ENCODE measurements at regions not wholly inside any gene's neighbourhood (a gene's known extent, or its start where the extent isn't known, plus 50 kb on each side); places are given as distances from the start of the nearest gene placed in this dataset.

DNA sequence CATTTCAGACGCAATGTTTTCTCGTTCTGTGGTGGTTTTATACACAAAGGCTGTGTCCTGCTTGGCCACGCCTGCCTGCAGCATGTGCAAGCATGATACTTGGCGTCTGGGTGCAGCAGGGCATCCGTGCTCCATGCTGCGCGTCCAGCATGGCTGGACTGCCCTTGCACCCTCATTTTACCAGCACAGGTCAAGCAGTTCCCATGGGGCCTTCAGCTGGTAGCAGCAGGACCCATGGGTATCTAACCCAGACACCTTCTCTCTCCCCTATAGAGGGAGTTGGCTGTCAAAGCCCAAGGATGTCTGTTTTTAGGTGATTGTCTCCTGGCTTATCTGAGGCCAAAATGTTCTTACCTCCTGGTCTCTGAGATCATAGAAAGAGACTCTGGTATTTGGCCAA is 158.3 kb upstream of the PITX1 start:
- Histone ChIP-seq H3K4me2 (ENCODE audit: low read depth, low read length, poor library complexity, severe bottlenecking) (no peak overlapping the region), H3K27me3 (ENCODE audit: low read length) (no peaks in the 10 kb centered on the region), H3K9me3 (ENCODE audit: insufficient read depth, low read length) (no peaks in the 10 kb centered on the region), H3K9ac (ENCODE audit: low read length) (no peak overlapping the region), H3K9me2 (replicated peaks; ENCODE audit: insufficient read depth, low read length) (no peaks in the 10 kb centered on the region), H3K27ac (ENCODE audit: low read depth, low read length) (no peak overlapping the region), H2AFZ (ENCODE audit: low read depth, low read length, severe bottlenecking) (no peak overlapping the region), H3F3A (ENCODE audit: insufficient read depth) (no peaks in the 10 kb centered on the region), H4K20me1 (ENCODE audit: low read depth, low read length) (no peaks in the 10 kb centered on the region), H3K4me3 (ENCODE audit: insufficient read depth, low read length, poor library complexity, severe bottlenecking) (no peak overlapping the region), H3K36me3 (ENCODE audit: low read length) (no peaks in the 10 kb centered on the region), H3K79me2 (ENCODE audit: insufficient read depth, low read length) (no peaks in the 10 kb centered on the region)
- TF ChIP-seq EZH2phosphoT487 (conservative IDR thresholded peaks at IDR 0.05; ENCODE audit: low read length): no peak
- TF ChIP-seq, protein P1, sequence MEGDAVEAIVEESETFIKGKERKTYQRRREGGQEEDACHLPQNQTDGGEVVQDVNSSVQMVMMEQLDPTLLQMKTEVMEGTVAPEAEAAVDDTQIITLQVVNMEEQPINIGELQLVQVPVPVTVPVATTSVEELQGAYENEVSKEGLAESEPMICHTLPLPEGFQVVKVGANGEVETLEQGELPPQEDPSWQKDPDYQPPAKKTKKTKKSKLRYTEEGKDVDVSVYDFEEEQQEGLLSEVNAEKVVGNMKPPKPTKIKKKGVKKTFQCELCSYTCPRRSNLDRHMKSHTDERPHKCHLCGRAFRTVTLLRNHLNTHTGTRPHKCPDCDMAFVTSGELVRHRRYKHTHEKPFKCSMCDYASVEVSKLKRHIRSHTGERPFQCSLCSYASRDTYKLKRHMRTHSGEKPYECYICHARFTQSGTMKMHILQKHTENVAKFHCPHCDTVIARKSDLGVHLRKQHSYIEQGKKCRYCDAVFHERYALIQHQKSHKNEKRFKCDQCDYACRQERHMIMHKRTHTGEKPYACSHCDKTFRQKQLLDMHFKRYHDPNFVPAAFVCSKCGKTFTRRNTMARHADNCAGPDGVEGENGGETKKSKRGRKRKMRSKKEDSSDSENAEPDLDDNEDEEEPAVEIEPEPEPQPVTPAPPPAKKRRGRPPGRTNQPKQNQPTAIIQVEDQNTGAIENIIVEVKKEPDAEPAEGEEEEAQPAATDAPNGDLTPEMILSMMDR (IDR thresholded peaks at IDR 0.05; ENCODE audit: insufficient read depth, low read length, poor library complexity, severe bottlenecking): no peak

DNA sequence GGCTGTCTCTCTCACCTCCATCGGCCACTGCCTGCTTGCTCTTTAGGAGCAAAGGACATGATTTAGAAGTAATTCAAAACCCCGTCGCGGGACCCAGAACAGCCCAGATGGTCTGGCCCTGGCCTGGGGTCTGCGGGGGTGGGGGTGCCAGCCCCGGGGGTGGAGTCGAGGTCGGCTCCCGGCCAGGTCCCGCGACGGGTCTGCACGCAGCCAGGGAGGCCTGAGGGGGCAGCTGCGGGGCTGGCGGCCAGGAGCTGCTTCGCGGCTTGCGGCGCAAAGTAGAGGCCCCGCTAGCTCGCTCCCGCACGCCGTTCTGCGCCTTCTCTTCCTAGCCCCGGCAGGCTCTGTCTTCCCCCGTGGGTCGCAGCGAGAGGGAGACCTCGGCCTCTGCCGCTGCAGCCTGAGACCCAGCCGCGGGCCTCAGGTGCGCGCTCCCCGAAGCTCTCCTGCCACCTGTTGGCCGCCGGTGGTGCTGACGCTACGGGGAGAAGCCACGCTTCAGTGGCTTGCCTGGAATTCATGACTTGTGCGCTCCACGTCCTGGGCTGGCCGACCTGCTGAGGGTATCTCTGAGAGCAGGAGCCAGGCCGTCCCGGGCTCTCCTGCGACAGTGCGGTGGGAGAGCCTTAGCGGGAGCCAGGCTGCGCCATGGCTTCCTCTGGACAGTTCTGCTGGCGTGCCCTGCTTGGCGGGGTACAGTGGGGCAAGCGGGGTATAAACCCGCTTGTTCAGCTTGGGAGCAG is 157.2 kb upstream of the PITX1 start:
- H3K27ac ChIP-seq (ENCODE audit: low read depth, low read length): no peak overlapping the region
- no peaks in the 10 kb centered on the region for H3K27me3 ChIP-seq (ENCODE audit: low read length)
- H3F3A ChIP-seq (ENCODE audit: insufficient read depth): no peaks in the 10 kb centered on the region
- H4K20me1 ChIP-seq (ENCODE audit: low read depth, low read length): no peaks in the 10 kb centered on the region
- no peak overlapping the region for H3K9ac ChIP-seq (ENCODE audit: low read length)
- TF ChIP-seq, protein P1 (IDR thresholded peaks at IDR 0.05; ENCODE audit: insufficient read depth, low read length, poor library complexity, severe bottlenecking): peak; percentile 77
- no peak for TF ChIP-seq EZH2phosphoT487 (conservative IDR thresholded peaks at IDR 0.05; ENCODE audit: low read length)
- no peaks in the 10 kb centered on the region for H3K9me3 ChIP-seq (ENCODE audit: insufficient read depth, low read length)
- no peaks in the 10 kb centered on the region for H3K79me2 ChIP-seq (ENCODE audit: insufficient read depth, low read length)
- H3K9me2 ChIP-seq (replicated peaks; ENCODE audit: insufficient read depth, low read length): no peaks in the 10 kb centered on the region
- peak overlapping the region; percentile 46 for H2AFZ ChIP-seq (ENCODE audit: low read depth, low read length, severe bottlenecking)
- no peaks in the 10 kb centered on the region for H3K36me3 ChIP-seq (ENCODE audit: low read length)
- H3K4me2 ChIP-seq (ENCODE audit: low read depth, low read length, poor library complexity, severe bottlenecking): peak overlapping the region; percentile 34
- H3K4me3 ChIP-seq (ENCODE audit: insufficient read depth, low read length, poor library complexity, severe bottlenecking): no peak overlapping the region

DNA sequence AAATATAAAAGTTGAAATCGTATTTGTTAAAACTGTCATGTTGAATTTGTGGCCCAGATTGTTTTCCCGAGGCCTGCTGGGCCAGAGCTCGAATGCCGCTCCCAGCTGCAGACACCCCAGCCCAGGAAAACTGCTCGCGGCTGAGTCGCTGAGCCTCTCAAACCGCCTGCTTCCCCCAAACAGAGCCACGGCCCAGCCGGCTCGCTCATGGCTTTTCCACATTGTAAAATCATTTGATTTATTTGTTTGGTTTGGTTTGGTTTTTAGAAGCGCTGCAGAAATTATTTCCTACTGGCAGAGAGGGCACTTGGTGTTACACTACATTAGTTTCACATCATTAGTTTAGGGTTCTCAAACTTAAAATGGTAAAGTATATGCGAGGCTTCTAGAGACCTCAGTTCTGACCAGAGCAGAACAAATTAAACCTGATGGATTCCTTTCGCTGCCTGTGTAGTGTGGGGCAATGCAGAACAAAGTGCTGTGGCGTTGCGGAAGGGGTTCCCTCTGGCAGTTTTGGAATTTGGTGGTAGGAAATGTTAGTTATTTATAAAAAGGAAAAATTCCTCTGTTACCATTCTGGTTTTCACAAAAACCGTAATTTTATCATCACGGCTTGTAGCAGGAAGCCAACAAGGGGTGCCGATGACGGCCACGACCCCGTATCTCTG is 156.5 kb upstream of the PITX1 start:
- Histone ChIP-seq H3K9me3 (ENCODE audit: insufficient read depth, low read length) (no peaks in the 10 kb centered on the region), H4K20me1 (ENCODE audit: low read depth, low read length) (no peaks in the 10 kb centered on the region), H3K27me3 (ENCODE audit: low read length) (no peaks in the 10 kb centered on the region), H3K4me3 (ENCODE audit: insufficient read depth, low read length, poor library complexity, severe bottlenecking) (no peak overlapping the region), H3K36me3 (ENCODE audit: low read length) (no peaks in the 10 kb centered on the region), H2AFZ (ENCODE audit: low read depth, low read length, severe bottlenecking) (peak overlapping the region; percentile 46), H3K79me2 (ENCODE audit: insufficient read depth, low read length) (no peaks in the 10 kb centered on the region), H3K4me2 (ENCODE audit: low read depth, low read length, poor library complexity, severe bottlenecking) (peak overlapping the region; percentile 34), H3K27ac (ENCODE audit: low read depth, low read length) (no peak overlapping the region), H3K9me2 (replicated peaks; ENCODE audit: insufficient read depth, low read length) (no peaks in the 10 kb centered on the region), H3F3A (ENCODE audit: insufficient read depth) (no peaks in the 10 kb centered on the region), H3K9ac (ENCODE audit: low read length) (no peak overlapping the region)
- TF ChIP-seq, protein P1 (IDR thresholded peaks at IDR 0.05; ENCODE audit: insufficient read depth, low read length, poor library complexity, severe bottlenecking): no peak
- no peak for TF ChIP-seq EZH2phosphoT487 (conservative IDR thresholded peaks at IDR 0.05; ENCODE audit: low read length)

Measured in SU-DHL-6 (cell line).